ENCODE measurements at regions not wholly inside any gene's neighbourhood (a gene's known extent, or its start where the extent isn't known, plus 50 kb on each side); places are given as distances from the start of the nearest gene placed in this dataset.

GRCh38 chr5:148002451-148002850 is 61.3 kb upstream of the SPINK5 start:
- H3K79me1 ChIP-seq (replicated peaks; ENCODE audit: low read length, poor library complexity, severe bottlenecking), result no peaks in the 10 kb centered on the region
- H3K9ac ChIP-seq (ENCODE audit: low read length), result no peak overlapping the region
- no peak overlapping the region for H3K4me3 ChIP-seq (ENCODE audit: insufficient read depth in 1 of 2, low read depth in 1 of 2, low read length in 2 of 2)
- H2BK5ac ChIP-seq (ENCODE audit: low read depth, low read length, poor library complexity, severe bottlenecking), result no peak overlapping the region
- no peak overlapping the region for H3K27ac ChIP-seq (ENCODE audit: low read length, poor library complexity, severe bottlenecking)
- WGBS, result 95% methylated on average over 3 of the region's 3 CpGs
- H2BK15ac ChIP-seq (ENCODE audit: low read depth, poor library complexity, severe bottlenecking), result no peak overlapping the region
- no peak overlapping the region for H3K14ac ChIP-seq (ENCODE audit: low read length in 2 of 2)
- H3K4me2 ChIP-seq (ENCODE audit: low read length, poor library complexity, severe bottlenecking), result no peak overlapping the region
- H2AK5ac ChIP-seq (ENCODE audit: low read length, severe bottlenecking), result no peak overlapping the region
- H4K91ac ChIP-seq (ENCODE audit: low read length), result no peak overlapping the region
- no peaks in the 10 kb centered on the region for H3K4me1 ChIP-seq (ENCODE audit: control insufficient read depth, insufficient read depth, low read depth, low read length)
- H3K18ac ChIP-seq (ENCODE audit: low read depth in 1 of 2, low read length in 2 of 2), result no peak overlapping the region
- no peaks in the 10 kb centered on the region for H3K27me3 ChIP-seq (ENCODE audit: control insufficient read depth in 1 of 2, insufficient read depth in 1 of 2, low read length in 2 of 2)
- H2AFZ ChIP-seq (ENCODE audit: low read depth, low read length), result no peak overlapping the region
- no peak overlapping the region for H2BK120ac ChIP-seq (ENCODE audit: low read depth, low read length)
- no peak overlapping the region for H4K8ac ChIP-seq (ENCODE audit: low read length)
- H3K23ac ChIP-seq (ENCODE audit: low read length in 2 of 2), result no peak overlapping the region
- peaks cover 34% of the 10 kb centered on the region for H3K9me3 ChIP-seq (ENCODE audit: control insufficient read depth, low read length)
- H3K4ac ChIP-seq (ENCODE audit: low read depth in 1 of 2, low read length in 2 of 2), result no peak overlapping the region
- no peak for DNase-seq
- no peak overlapping the region for H2BK12ac ChIP-seq (ENCODE audit: low read length in 2 of 2)
- peaks cover 0 to 7% of the 10 kb centered on the region in 2 experiments for H3K36me3 ChIP-seq (ENCODE audit: control insufficient read depth in 1 of 2, insufficient read depth in 2 of 2, low read depth in 1 of 2, low read length in 2 of 2)

DNA sequence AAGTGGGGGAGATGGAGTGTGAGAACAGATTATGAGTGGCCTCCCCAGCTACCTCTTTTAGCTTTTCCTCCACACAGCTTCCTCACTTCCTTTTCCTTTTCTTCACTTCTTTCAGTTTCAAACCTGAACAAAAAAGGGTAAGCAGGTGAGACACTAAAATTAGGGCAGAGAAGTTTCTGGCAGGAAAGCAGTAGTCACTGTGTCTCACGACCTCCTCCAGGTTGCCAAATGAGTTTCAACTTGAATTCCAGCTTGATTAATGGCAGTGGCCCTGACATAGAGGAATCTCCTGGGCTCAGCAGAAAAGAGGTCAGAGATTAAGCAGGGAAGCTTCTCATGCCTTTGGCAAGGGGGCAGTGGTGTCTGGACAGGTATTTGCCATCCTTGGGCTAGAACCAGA is 63.7 kb upstream of the SPINK5 start:
- no peak overlapping the region for H2BK120ac ChIP-seq (ENCODE audit: low read depth, low read length)
- H3K4me1 ChIP-seq (ENCODE audit: control insufficient read depth, insufficient read depth, low read depth, low read length), result no peaks in the 10 kb centered on the region
- no peak for DNase-seq
- H3K27ac ChIP-seq (ENCODE audit: low read length, poor library complexity, severe bottlenecking), result no peak overlapping the region
- no peak overlapping the region for H2AK5ac ChIP-seq (ENCODE audit: low read length, severe bottlenecking)
- peaks cover 34% of the 10 kb centered on the region for H3K9me3 ChIP-seq (ENCODE audit: control insufficient read depth, low read length)
- H3K4me3 ChIP-seq (ENCODE audit: insufficient read depth in 1 of 2, low read depth in 1 of 2, low read length in 2 of 2), result no peak overlapping the region
- no peak overlapping the region for H2BK5ac ChIP-seq (ENCODE audit: low read depth, low read length, poor library complexity, severe bottlenecking)
- no peaks in the 10 kb centered on the region for H3K79me1 ChIP-seq (replicated peaks; ENCODE audit: low read length, poor library complexity, severe bottlenecking)
- H3K14ac ChIP-seq (ENCODE audit: low read length in 2 of 2), result no peak overlapping the region
- H2BK15ac ChIP-seq (ENCODE audit: low read depth, poor library complexity, severe bottlenecking), result no peak overlapping the region
- no peaks in the 10 kb centered on the region for H3K27me3 ChIP-seq (ENCODE audit: control insufficient read depth in 1 of 2, insufficient read depth in 1 of 2, low read length in 2 of 2)
- no peak overlapping the region for H3K4me2 ChIP-seq (ENCODE audit: low read length, poor library complexity, severe bottlenecking)
- no peak overlapping the region for H3K9ac ChIP-seq (ENCODE audit: low read length)
- no peak overlapping the region for H3K4ac ChIP-seq (ENCODE audit: low read depth in 1 of 2, low read length in 2 of 2)
- no peak overlapping the region for H4K91ac ChIP-seq (ENCODE audit: low read length)
- H3K18ac ChIP-seq (ENCODE audit: low read depth in 1 of 2, low read length in 2 of 2), result no peak overlapping the region
- no peak overlapping the region for H2BK12ac ChIP-seq (ENCODE audit: low read length in 2 of 2)
- H3K23ac ChIP-seq (ENCODE audit: low read length in 2 of 2), result no peak overlapping the region
- H3K36me3 ChIP-seq (ENCODE audit: control insufficient read depth in 1 of 2, insufficient read depth in 2 of 2, low read depth in 1 of 2, low read length in 2 of 2), result peaks cover 0 to 3% of the 10 kb centered on the region in 2 experiments
- H2AFZ ChIP-seq (ENCODE audit: low read depth, low read length), result no peak overlapping the region
- WGBS, result 44% methylated on average over 1 of the region's 1 CpG
- H4K8ac ChIP-seq (ENCODE audit: low read length), result no peak overlapping the region

DNA sequence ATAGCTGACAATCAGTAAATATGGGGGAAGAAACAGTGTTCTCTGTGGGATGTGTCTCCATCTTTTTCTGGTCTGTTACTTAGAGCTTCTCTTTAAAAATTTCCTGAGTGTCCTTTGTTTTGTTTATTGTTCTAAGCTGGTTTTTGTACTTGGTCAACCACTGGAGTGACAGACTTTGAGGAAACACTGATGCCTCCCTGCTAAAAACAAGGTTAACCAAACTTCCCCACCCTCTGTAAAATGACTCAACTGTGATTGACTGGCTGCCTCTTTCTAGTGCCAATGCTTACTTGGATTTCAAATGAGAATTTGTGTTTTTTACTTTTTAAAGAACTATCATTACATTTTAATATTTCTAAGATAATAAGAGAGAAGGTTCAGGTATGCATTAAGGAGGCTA is 65.1 kb upstream of the SPINK5 start:
- H3K23ac ChIP-seq (ENCODE audit: low read length in 2 of 2), result no peak overlapping the region
- no peak overlapping the region for H3K4me3 ChIP-seq (ENCODE audit: insufficient read depth in 1 of 2, low read depth in 1 of 2, low read length in 2 of 2)
- peaks cover 0 to 3% of the 10 kb centered on the region in 2 experiments for H3K36me3 ChIP-seq (ENCODE audit: control insufficient read depth in 1 of 2, insufficient read depth in 2 of 2, low read depth in 1 of 2, low read length in 2 of 2)
- H3K14ac ChIP-seq (ENCODE audit: low read length in 2 of 2), result no peak overlapping the region
- H3K79me1 ChIP-seq (replicated peaks; ENCODE audit: low read length, poor library complexity, severe bottlenecking), result no peaks in the 10 kb centered on the region
- H3K4me1 ChIP-seq (ENCODE audit: control insufficient read depth, insufficient read depth, low read depth, low read length), result no peaks in the 10 kb centered on the region
- H3K9ac ChIP-seq (ENCODE audit: low read length), result no peak overlapping the region
- H2AFZ ChIP-seq (ENCODE audit: low read depth, low read length), result no peak overlapping the region
- no peak overlapping the region for H3K27ac ChIP-seq (ENCODE audit: low read length, poor library complexity, severe bottlenecking)
- peaks cover 34% of the 10 kb centered on the region for H3K9me3 ChIP-seq (ENCODE audit: control insufficient read depth, low read length)
- H2BK15ac ChIP-seq (ENCODE audit: low read depth, poor library complexity, severe bottlenecking), result no peak overlapping the region
- no peak overlapping the region for H3K18ac ChIP-seq (ENCODE audit: low read depth in 1 of 2, low read length in 2 of 2)
- H2AK5ac ChIP-seq (ENCODE audit: low read length, severe bottlenecking), result no peak overlapping the region
- H2BK5ac ChIP-seq (ENCODE audit: low read depth, low read length, poor library complexity, severe bottlenecking), result no peak overlapping the region
- peak; percentile 22 for DNase-seq
- no peaks in the 10 kb centered on the region for H3K27me3 ChIP-seq (ENCODE audit: control insufficient read depth in 1 of 2, insufficient read depth in 1 of 2, low read length in 2 of 2)
- H3K4me2 ChIP-seq (ENCODE audit: low read length, poor library complexity, severe bottlenecking), result no peak overlapping the region
- H2BK12ac ChIP-seq (ENCODE audit: low read length in 2 of 2), result no peak overlapping the region
- no peak overlapping the region for H4K91ac ChIP-seq (ENCODE audit: low read length)
- H2BK120ac ChIP-seq (ENCODE audit: low read depth, low read length), result no peak overlapping the region
- H3K4ac ChIP-seq (ENCODE audit: low read depth in 1 of 2, low read length in 2 of 2), result no peak overlapping the region
- no peak overlapping the region for H4K8ac ChIP-seq (ENCODE audit: low read length)

GRCh38 chr5:147997486-147997885 is 66.3 kb upstream of the SPINK5 start:
- Histone ChIP-seq H3K27me3 (ENCODE audit: control insufficient read depth in 1 of 2, insufficient read depth in 1 of 2, low read length in 2 of 2) (no peaks in the 10 kb centered on the region), H2BK120ac (ENCODE audit: low read depth, low read length) (no peak overlapping the region), H2BK5ac (ENCODE audit: low read depth, low read length, poor library complexity, severe bottlenecking) (no peak overlapping the region), H3K4me3 (ENCODE audit: insufficient read depth in 1 of 2, low read depth in 1 of 2, low read length in 2 of 2) (no peak overlapping the region), H2AK5ac (ENCODE audit: low read length, severe bottlenecking) (no peak overlapping the region), H3K23ac (ENCODE audit: low read length in 2 of 2) (no peak overlapping the region), H3K18ac (ENCODE audit: low read depth in 1 of 2, low read length in 2 of 2) (peak overlapping the region in 1 of 2 experiments; percentile 5), H3K4me1 (ENCODE audit: control insufficient read depth, insufficient read depth, low read depth, low read length) (no peaks in the 10 kb centered on the region), H2AFZ (ENCODE audit: low read depth, low read length) (no peak overlapping the region), H3K36me3 (ENCODE audit: control insufficient read depth in 1 of 2, insufficient read depth in 2 of 2, low read depth in 1 of 2, low read length in 2 of 2) (peaks cover 0 to 3% of the 10 kb centered on the region in 2 experiments), H3K9ac (ENCODE audit: low read length) (no peak overlapping the region), H3K14ac (ENCODE audit: low read length in 2 of 2) (no peak overlapping the region), H4K91ac (ENCODE audit: low read length) (no peak overlapping the region), H3K79me1 (replicated peaks; ENCODE audit: low read length, poor library complexity, severe bottlenecking) (no peaks in the 10 kb centered on the region), H3K9me3 (ENCODE audit: control insufficient read depth, low read length) (peaks cover 29% of the 10 kb centered on the region), H2BK12ac (ENCODE audit: low read length in 2 of 2) (no peak overlapping the region), H3K4me2 (ENCODE audit: low read length, poor library complexity, severe bottlenecking) (no peak overlapping the region), H3K27ac (ENCODE audit: low read length, poor library complexity, severe bottlenecking) (no peak overlapping the region), H4K8ac (ENCODE audit: low read length) (no peak overlapping the region), H3K4ac (ENCODE audit: low read depth in 1 of 2, low read length in 2 of 2) (no peak overlapping the region), H2BK15ac (ENCODE audit: low read depth, poor library complexity, severe bottlenecking) (no peak overlapping the region)
- WGBS, result 34% methylated on average over 3 of the region's 3 CpGs
- DNase-seq, result peak; percentile 31
